ENCODE measurements at regions not wholly inside any gene's neighbourhood (a gene's known extent, or its start where the extent isn't known, plus 50 kb on each side); places are given as distances from the start of the nearest gene placed in this dataset.

DNA sequence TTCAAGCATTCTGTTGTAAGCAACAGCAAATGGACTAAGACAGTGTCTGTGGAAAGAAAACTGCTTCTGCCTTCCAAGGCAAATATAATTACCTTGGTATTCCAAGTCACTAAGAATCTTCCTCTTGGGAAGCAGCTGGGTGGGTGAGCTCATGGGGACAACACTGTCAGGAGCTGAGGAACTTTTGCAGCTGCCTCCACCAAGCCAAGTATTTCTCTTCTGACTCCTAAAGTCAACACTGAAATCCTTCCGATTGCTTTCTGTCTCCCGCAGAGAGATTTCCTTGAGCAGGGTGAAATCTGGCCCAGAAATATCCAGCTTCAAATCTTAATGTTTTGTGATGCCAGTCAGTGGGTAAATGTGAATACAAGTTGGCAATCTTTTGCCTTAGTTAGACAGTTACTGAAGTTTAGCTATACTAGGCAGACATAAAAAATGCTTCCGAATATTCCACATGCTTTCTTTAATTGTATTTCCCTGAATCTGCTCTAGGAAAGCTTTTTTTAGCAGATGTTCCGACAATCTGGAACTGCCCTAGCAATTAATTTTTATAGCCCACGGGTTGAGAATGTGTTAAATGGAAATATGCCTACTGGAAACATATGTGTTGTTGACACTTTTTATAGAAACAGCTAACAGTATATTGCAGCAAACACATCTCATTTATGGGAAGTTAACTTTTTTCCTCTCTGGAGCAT lies 369.9 kb upstream of the DAB2 start:
- peaks cover 37% of the 10 kb centered on the region for H3K4me1 Mint-ChIP-seq (ENCODE audit: low read depth)
- no peak for DNase-seq (ENCODE audit: low spot score)
- TF ChIP-seq, protein P1, sequence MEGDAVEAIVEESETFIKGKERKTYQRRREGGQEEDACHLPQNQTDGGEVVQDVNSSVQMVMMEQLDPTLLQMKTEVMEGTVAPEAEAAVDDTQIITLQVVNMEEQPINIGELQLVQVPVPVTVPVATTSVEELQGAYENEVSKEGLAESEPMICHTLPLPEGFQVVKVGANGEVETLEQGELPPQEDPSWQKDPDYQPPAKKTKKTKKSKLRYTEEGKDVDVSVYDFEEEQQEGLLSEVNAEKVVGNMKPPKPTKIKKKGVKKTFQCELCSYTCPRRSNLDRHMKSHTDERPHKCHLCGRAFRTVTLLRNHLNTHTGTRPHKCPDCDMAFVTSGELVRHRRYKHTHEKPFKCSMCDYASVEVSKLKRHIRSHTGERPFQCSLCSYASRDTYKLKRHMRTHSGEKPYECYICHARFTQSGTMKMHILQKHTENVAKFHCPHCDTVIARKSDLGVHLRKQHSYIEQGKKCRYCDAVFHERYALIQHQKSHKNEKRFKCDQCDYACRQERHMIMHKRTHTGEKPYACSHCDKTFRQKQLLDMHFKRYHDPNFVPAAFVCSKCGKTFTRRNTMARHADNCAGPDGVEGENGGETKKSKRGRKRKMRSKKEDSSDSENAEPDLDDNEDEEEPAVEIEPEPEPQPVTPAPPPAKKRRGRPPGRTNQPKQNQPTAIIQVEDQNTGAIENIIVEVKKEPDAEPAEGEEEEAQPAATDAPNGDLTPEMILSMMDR (IDR thresholded peaks at IDR 0.05), result no peak
- no peaks in the 10 kb centered on the region for H3K9me3 Mint-ChIP-seq (ENCODE audit: low read depth)
- H3K27me3 Mint-ChIP-seq (ENCODE audit: low read depth), result no peaks in the 10 kb centered on the region
- peak overlapping the region; percentile 11 for H3K4me3 Mint-ChIP-seq (ENCODE audit: unreplicated experiment)
- peaks cover 1% of the 10 kb centered on the region for H3K36me3 Mint-ChIP-seq (ENCODE audit: low read depth)
- H3K27ac Mint-ChIP-seq (ENCODE audit: unreplicated experiment), result peak overlapping the region; percentile 86

DNA sequence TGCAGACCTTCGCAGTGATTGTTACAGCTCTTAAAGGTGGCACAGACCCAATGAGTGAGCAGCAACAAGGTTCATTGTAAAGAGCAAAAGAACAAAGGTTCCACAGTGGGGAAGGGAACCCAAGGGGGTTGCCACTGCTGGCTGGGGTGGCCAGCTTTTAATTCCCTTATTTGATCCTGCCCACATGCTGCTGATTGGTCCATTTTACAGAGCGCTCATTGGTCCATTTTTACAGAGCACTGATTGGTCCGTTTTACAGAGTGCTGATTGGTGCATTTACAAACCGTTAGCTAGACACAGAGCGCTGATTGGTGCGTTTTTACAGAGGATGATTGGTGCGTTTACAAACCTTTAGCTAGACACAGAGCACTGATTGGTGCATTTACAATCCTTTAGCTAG lies 360.6 kb upstream of the DAB2 start:
- peaks cover 4% of the 10 kb centered on the region for H3K9me3 Mint-ChIP-seq (ENCODE audit: low read depth)
- H3K27ac Mint-ChIP-seq (ENCODE audit: unreplicated experiment), result no peak overlapping the region
- no peak overlapping the region for H3K4me3 Mint-ChIP-seq (ENCODE audit: unreplicated experiment)
- H3K36me3 Mint-ChIP-seq (ENCODE audit: low read depth), result no peaks in the 10 kb centered on the region
- no peaks in the 10 kb centered on the region for H3K27me3 Mint-ChIP-seq (ENCODE audit: low read depth)
- TF ChIP-seq, protein P1 (IDR thresholded peaks at IDR 0.05), result no peak
- DNase-seq (ENCODE audit: low spot score), result no peak
- H3K4me1 Mint-ChIP-seq (ENCODE audit: low read depth), result peaks cover 17% of the 10 kb centered on the region

GRCh38 chr5:39783756-39784421 lies 359.1 kb upstream of the DAB2 start:
- H3K4me3 Mint-ChIP-seq (ENCODE audit: unreplicated experiment), result no peak overlapping the region
- no peaks in the 10 kb centered on the region for H3K27me3 Mint-ChIP-seq (ENCODE audit: low read depth)
- no peak overlapping the region for H3K27ac Mint-ChIP-seq (ENCODE audit: unreplicated experiment)
- TF ChIP-seq, protein P1 (IDR thresholded peaks at IDR 0.05), result no peak
- DNase-seq (ENCODE audit: low spot score), result no peak
- peaks cover 21% of the 10 kb centered on the region for H3K4me1 Mint-ChIP-seq (ENCODE audit: low read depth)
- peaks cover 8% of the 10 kb centered on the region for H3K9me3 Mint-ChIP-seq (ENCODE audit: low read depth)
- peaks cover 2% of the 10 kb centered on the region for H3K36me3 Mint-ChIP-seq (ENCODE audit: low read depth)

GRCh38 chr5:39780347-39780746 lies 355.6 kb upstream of the DAB2 start:
- Mint-ChIP-seq H3K4me1 (ENCODE audit: low read depth) (peaks cover 34% of the 10 kb centered on the region), H3K27ac (ENCODE audit: unreplicated experiment) (no peak overlapping the region), H3K4me3 (ENCODE audit: unreplicated experiment) (no peak overlapping the region), H3K27me3 (ENCODE audit: low read depth) (no peaks in the 10 kb centered on the region), H3K9me3 (ENCODE audit: low read depth) (peaks cover 3% of the 10 kb centered on the region), H3K36me3 (ENCODE audit: low read depth) (peaks cover 2% of the 10 kb centered on the region)
- no peak for DNase-seq (ENCODE audit: low spot score)
- TF ChIP-seq, protein P1 (IDR thresholded peaks at IDR 0.05), result no peak

GRCh38 chr5:39779831-39780230 lies 355.1 kb upstream of the DAB2 start:
- no peak for DNase-seq (ENCODE audit: low spot score)
- H3K9me3 Mint-ChIP-seq (ENCODE audit: low read depth), result peaks cover 3% of the 10 kb centered on the region
- peaks cover 39% of the 10 kb centered on the region for H3K4me1 Mint-ChIP-seq (ENCODE audit: low read depth)
- H3K4me3 Mint-ChIP-seq (ENCODE audit: unreplicated experiment), result no peak overlapping the region
- TF ChIP-seq, protein P1 (IDR thresholded peaks at IDR 0.05), result no peak
- H3K27me3 Mint-ChIP-seq (ENCODE audit: low read depth), result no peaks in the 10 kb centered on the region
- no peak overlapping the region for H3K27ac Mint-ChIP-seq (ENCODE audit: unreplicated experiment)
- H3K36me3 Mint-ChIP-seq (ENCODE audit: low read depth), result peaks cover 2% of the 10 kb centered on the region
